B cell (primary cell): ENCODE measurements at regions not wholly inside any gene's neighbourhood (a gene's known extent, or its start where the extent isn't known, plus 50 kb on each side); places are given as distances from the start of the nearest gene placed in this dataset.

Source experiments
- EZH2 ChIP-seq: IDR thresholded peaks from 2 replicates; pipeline ENCODE4 v1.6.1; 2012; ENCODE audit warnings: borderline replicate concordance, low read depth, mild to moderate bottlenecking, moderate library complexity, low read length; ENCODE audit not compliant: insufficient read depth, poor library complexity, severe bottlenecking
- TF ChIP-seq, protein P1 (sequence below): fragments of 200-600 bp; IDR thresholded peaks from one replicate; pipeline ENCODE4 v1.8.0; 2022; ENCODE audit warnings: antibody characterized with exemption, mild to moderate bottlenecking

DNA sequence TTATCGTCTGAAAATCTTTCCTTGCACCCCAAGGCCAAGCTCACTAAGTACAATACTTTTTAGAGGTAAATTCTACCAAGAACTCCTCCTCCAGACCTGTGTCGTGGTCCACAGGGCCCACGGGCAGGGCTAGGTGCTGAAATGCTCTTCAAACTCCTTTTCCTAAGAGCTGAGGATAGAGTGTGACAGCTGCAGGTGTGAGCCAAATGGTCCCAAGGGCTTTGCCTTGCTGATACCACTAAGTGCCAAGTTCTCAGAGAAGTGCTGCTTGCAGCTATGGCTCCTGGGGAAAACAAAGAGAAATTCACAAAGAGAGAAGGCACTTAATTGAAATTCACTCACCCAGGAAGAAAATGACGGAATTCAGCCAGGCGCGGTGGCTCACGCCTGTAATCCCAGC lies 868.9 kb upstream of the AUTS2 start:
- TF ChIP-seq, protein P1, sequence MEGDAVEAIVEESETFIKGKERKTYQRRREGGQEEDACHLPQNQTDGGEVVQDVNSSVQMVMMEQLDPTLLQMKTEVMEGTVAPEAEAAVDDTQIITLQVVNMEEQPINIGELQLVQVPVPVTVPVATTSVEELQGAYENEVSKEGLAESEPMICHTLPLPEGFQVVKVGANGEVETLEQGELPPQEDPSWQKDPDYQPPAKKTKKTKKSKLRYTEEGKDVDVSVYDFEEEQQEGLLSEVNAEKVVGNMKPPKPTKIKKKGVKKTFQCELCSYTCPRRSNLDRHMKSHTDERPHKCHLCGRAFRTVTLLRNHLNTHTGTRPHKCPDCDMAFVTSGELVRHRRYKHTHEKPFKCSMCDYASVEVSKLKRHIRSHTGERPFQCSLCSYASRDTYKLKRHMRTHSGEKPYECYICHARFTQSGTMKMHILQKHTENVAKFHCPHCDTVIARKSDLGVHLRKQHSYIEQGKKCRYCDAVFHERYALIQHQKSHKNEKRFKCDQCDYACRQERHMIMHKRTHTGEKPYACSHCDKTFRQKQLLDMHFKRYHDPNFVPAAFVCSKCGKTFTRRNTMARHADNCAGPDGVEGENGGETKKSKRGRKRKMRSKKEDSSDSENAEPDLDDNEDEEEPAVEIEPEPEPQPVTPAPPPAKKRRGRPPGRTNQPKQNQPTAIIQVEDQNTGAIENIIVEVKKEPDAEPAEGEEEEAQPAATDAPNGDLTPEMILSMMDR = no peak
- no peak for TF ChIP-seq EZH2
